PC-3 (cell line): ENCODE measurements at regions not wholly inside any gene's neighbourhood (a gene's known extent, or its start where the extent isn't known, plus 50 kb on each side); places are given as distances from the start of the nearest gene placed in this dataset.

Experiments
- ATAC-seq: fragments of 200-7000 bp; cut with Tn5 transposase; 2 replicates; pipeline ENCODE4 v1.9.1; 2020; ENCODE audit warnings: mild to moderate bottlenecking, moderate library complexity
- BruUV-seq: library from RNA; stranded (reverse); fragments of 400-500 nt; replicated peaks from 2 replicates; lab custom pipeline; 2021; lab: Mats Ljungman, UMichigan
- CTCF ChIA-PET: fragments of 300-600 bp; sonication (Branson Sonifier 250); formaldehyde crosslinking; loops from one replicate; lab custom pipeline; 2022; ENCODE audit warnings: antibody characterized with exemption; lab: Charles Lee
- POLR2A ChIA-PET: fragments of 300-600 bp; sonication (Branson Sonifier 250); formaldehyde crosslinking; loops from one replicate; lab custom pipeline; 2022; ENCODE audit warnings: antibody characterized with exemption; ENCODE audit not compliant: unreplicated experiment; lab: Charles Lee
- DNase-seq: peaks from one replicate; pipeline ENCODE4 v3.0.0-alpha.2; 2015
- H2AFZ ChIP-seq: fragments of 300-600 bp; sonication (generic); 2 replicates; pipeline ENCODE4 v1.6.0; 2016; ENCODE audit warnings: antibody characterized with exemption, low read length
- H3F3A ChIP-seq: fragments of 300-600 bp; sonication (generic); one replicate; pipeline ENCODE4 v1.6.0; 2017; ENCODE audit warnings: antibody characterized with exemption, low read length, control low read depth, mild to moderate bottlenecking; ENCODE audit not compliant: unreplicated experiment
- H3K27ac ChIP-seq: fragments of 300-600 bp; sonication (generic); 2 replicates; pipeline ENCODE4 v1.5.1; 2016; ENCODE audit warnings: mild to moderate bottlenecking, low read length
- H3K27me3 ChIP-seq: fragments of 300-600 bp; sonication (generic); 2 replicates; pipeline ENCODE4 v1.6.1; 2016; ENCODE audit warnings: low read length, mixed read lengths
- H3K36me3 ChIP-seq: fragments of 300-600 bp; sonication (generic); 2 replicates; pipeline ENCODE4 v1.6.1; 2016; ENCODE audit warnings: low read depth, mixed run types, low read length, mixed read lengths
- H3K4me1 ChIP-seq: fragments of 300-600 bp; sonication (generic); 2 replicates; pipeline ENCODE4 v1.5.1; 2016; ENCODE audit warnings: low read length; ENCODE audit not compliant: insufficient read depth
- H3K4me2 ChIP-seq: fragments of 300-600 bp; sonication (generic); 2 replicates; pipeline ENCODE4 v1.6.0; 2016; ENCODE audit warnings: low read length
- H3K4me3 ChIP-seq: fragments of 300-600 bp; sonication (generic); 2 replicates; pipeline ENCODE4 v1.5.1; 2016; ENCODE audit warnings: mild to moderate bottlenecking, low read length, mixed read lengths
- H3K79me2 ChIP-seq: fragments of 300-600 bp; sonication (generic); 2 replicates; pipeline ENCODE4 v1.6.1; 2017; ENCODE audit warnings: low read length, mixed read lengths
- H3K9ac ChIP-seq: fragments of 300-600 bp; sonication (generic); 2 replicates; pipeline ENCODE4 v1.6.0; 2016; ENCODE audit warnings: mild to moderate bottlenecking, low read length
- H3K9me2 ChIP-seq: fragments of 300-600 bp; sonication (generic); replicated peaks from 2 replicates; pipeline ENCODE4 v1.6.1; 2016; ENCODE audit warnings: mixed run types, low read length, mixed read lengths
- H3K9me3 ChIP-seq: fragments of 300-600 bp; sonication (generic); 2 replicates; pipeline ENCODE4 v1.6.1; 2016; ENCODE audit warnings: low read length, mixed read lengths
- H4K20me1 ChIP-seq: fragments of 300-600 bp; sonication (generic); 2 replicates; pipeline ENCODE4 v1.6.1; 2016; ENCODE audit warnings: low read length, mixed read lengths
- EZH2 ChIP-seq: fragments of 300-600 bp; sonication (generic); IDR thresholded peaks from one replicate; pipeline ENCODE4 v1.6.1; 2017; ENCODE audit warnings: antibody characterized with exemption, mild to moderate bottlenecking, low read length; ENCODE audit not compliant: unreplicated experiment
- EZH2phosphoT487 ChIP-seq: fragments of 300-600 bp; sonication (generic); IDR thresholded peaks from 2 replicates; pipeline ENCODE4 v1.6.1; 2018; ENCODE audit warnings: mild to moderate bottlenecking, antibody characterized with exemption, low read length, borderline replicate concordance
- intact Hi-C: fragments of 100-400 bp; cut with micrococcal nuclease; formaldehyde crosslinking; loops from 2 replicates; pipeline ENCODE4 v1.9.0; 2023
- TF ChIP-seq, protein P1 (sequence below): fragments of 300-600 bp; sonication (generic); conservative IDR thresholded peaks from 2 replicates; pipeline ENCODE4 v1.5.1; 2017; ENCODE audit warnings: antibody characterized with exemption, low read depth, mild to moderate bottlenecking, low read length

DNA sequence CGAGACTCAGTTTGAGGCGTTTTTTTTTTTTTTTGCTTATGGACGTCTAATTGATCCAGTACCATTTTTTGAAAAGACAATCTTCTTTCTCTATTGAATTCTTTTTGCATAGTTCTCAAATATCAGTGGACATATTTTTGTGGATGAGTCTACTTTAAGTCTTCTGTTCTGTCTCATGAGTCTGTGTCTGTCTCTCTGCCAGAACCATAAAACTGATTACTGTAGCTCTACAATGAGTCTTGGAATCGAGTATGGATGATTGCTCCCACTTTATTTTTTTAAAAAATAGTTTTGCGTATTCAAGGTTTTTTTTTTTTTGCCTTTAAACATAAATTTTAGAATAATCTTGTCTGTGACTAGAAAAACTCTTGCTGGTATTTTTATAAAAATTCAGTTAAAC lies 323.5 kb downstream of the ZNF326 start:
- ATAC-seq: no peak

GRCh38 chr1:90317628-90318027 lies 322.7 kb downstream of the ZNF326 start:
- Histone ChIP-seq H3F3A (no peaks in the 10 kb centered on the region), H3K79me2 (no peaks in the 10 kb centered on the region), H3K4me3 (no peak overlapping the region), H3K36me3 (no peaks in the 10 kb centered on the region), H3K9me2 (no peaks in the 10 kb centered on the region), H3K27ac (no peak overlapping the region), H3K4me1 (no peaks in the 10 kb centered on the region), H3K4me2 (no peak overlapping the region), H3K9ac (no peak overlapping the region), H2AFZ (no peak overlapping the region), H4K20me1 (no peaks in the 10 kb centered on the region), H3K9me3 (no peaks in the 10 kb centered on the region), H3K27me3 (peaks cover 25% of the 10 kb centered on the region)
- BruUV-seq: no TSS peak
- TF ChIP-seq, protein P1, sequence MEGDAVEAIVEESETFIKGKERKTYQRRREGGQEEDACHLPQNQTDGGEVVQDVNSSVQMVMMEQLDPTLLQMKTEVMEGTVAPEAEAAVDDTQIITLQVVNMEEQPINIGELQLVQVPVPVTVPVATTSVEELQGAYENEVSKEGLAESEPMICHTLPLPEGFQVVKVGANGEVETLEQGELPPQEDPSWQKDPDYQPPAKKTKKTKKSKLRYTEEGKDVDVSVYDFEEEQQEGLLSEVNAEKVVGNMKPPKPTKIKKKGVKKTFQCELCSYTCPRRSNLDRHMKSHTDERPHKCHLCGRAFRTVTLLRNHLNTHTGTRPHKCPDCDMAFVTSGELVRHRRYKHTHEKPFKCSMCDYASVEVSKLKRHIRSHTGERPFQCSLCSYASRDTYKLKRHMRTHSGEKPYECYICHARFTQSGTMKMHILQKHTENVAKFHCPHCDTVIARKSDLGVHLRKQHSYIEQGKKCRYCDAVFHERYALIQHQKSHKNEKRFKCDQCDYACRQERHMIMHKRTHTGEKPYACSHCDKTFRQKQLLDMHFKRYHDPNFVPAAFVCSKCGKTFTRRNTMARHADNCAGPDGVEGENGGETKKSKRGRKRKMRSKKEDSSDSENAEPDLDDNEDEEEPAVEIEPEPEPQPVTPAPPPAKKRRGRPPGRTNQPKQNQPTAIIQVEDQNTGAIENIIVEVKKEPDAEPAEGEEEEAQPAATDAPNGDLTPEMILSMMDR: no peak
- no peak for TF ChIP-seq EZH2
- no peak for TF ChIP-seq EZH2phosphoT487
- intact Hi-C loops: no loop called here
- CTCF ChIA-PET: no interaction called here
- POLR2A ChIA-PET: no interaction called here
- DNase-seq: no peak
- no peak for ATAC-seq

More for the DNA sequence above, 323.5 kb downstream of the ZNF326 start:
- no peak for DNase-seq
- no peaks in the 10 kb centered on the region for H3K79me2 ChIP-seq
- no peak overlapping the region for H3K27ac ChIP-seq
- no peak overlapping the region for H3K4me3 ChIP-seq
- CTCF ChIA-PET: no interaction called here
- no peaks in the 10 kb centered on the region for H3K36me3 ChIP-seq
- intact Hi-C loops: no loop called here
- peaks cover 25% of the 10 kb centered on the region; the same call in 1 of the 2 replicates for H3K27me3 ChIP-seq
- no peak overlapping the region for H2AFZ ChIP-seq
- H3K4me2 ChIP-seq: no peak overlapping the region
- H3K9me3 ChIP-seq: no peaks in the 10 kb centered on the region
- H3K9me2 ChIP-seq: no peaks in the 10 kb centered on the region
- no peaks in the 10 kb centered on the region for H3F3A ChIP-seq
- no peaks in the 10 kb centered on the region for H3K4me1 ChIP-seq
- H4K20me1 ChIP-seq: no peaks in the 10 kb centered on the region
- BruUV-seq: no TSS peak
- TF ChIP-seq EZH2phosphoT487 (no peak), EZH2 (no peak)
- TF ChIP-seq, protein P1: no peak
- H3K9ac ChIP-seq: no peak overlapping the region
- POLR2A ChIA-PET: no interaction called here

DNA sequence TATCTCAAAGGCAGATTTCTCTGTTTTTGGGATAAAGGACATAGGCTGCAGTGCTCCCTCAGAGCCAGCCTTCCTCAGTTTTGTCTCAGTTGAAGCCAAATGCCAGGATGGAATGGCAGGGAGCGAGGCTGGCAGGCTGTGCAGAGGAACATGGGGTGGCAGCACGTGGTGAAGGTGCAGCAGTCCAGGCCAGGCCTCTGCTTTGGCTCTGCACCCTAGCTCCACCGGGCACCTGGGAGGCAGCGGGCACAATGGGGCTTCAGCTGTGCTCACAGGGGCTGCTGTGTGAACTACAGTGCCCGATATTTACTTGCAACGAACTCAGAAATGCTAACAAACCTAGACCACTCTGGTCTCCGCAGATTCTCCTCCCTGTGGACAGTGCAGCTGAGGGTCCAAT lies 319.6 kb downstream of the ZNF326 start:
- ChIA-PET POLR2A (no interaction called here), CTCF (no interaction called here)
- no peaks in the 10 kb centered on the region for H3K79me2 ChIP-seq
- no peak overlapping the region for H3K9ac ChIP-seq
- H3K36me3 ChIP-seq: no peaks in the 10 kb centered on the region
- no peak overlapping the region for H3K4me3 ChIP-seq
- H4K20me1 ChIP-seq: no peaks in the 10 kb centered on the region
- H3K27me3 ChIP-seq: peaks cover 20% of the 10 kb centered on the region
- no peaks in the 10 kb centered on the region for H3K9me2 ChIP-seq
- H3F3A ChIP-seq: no peaks in the 10 kb centered on the region
- no TSS peak for BruUV-seq
- no peak overlapping the region for H3K27ac ChIP-seq
- intact Hi-C loops: no loop called here
- no peak for TF ChIP-seq EZH2
- TF ChIP-seq EZH2phosphoT487: no peak
- TF ChIP-seq, protein P1: no peak
- no peak for DNase-seq
- ATAC-seq: no peak
- H3K4me1 ChIP-seq: no peaks in the 10 kb centered on the region
- no peak overlapping the region for H3K4me2 ChIP-seq
- no peaks in the 10 kb centered on the region for H3K9me3 ChIP-seq
- no peak overlapping the region for H2AFZ ChIP-seq
